ENCODE measurements at regions not wholly inside any gene's neighbourhood (a gene's known extent, or its start where the extent isn't known, plus 50 kb on each side); places are given as distances from the start of the nearest gene placed in this dataset.

DNA sequence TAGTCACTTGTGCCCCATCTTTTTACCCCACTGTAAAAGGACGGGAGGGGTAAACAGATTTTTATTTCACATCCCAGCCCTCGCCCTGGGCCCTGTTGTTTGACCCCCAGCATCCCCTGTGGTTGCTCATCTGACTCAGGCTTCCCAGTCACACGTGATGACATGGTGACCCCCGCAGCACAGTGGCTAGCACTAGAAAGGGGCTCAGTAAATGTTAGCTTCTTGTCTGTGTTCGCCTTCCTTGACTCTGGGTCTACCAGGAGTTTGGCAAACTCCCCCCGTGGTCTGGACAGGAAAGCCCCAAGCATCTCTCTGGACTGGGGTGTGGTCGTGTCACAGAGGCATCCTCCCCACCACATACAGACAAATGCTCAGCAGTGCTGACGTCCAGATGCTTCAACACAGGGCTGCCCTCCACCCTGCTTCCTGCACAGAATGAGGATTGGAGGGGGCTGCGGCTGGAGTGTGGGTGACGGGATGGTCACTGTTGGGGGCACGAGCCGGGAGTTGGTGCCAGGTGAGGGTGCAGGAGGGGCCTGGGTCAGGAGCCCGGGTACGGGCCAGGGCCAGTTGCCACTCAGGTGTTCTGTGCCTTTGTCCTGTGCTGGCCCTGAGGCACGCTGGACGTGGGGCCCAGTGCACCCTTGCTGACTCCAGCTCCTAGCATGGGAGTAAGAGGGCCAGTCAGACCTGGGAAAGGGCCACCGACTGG is 69.1 kb downstream of the METRNL start:
- TF ChIP-seq CTCF (IDR thresholded peaks at IDR 0.05) (no peak), POLR2A (IDR thresholded peaks at IDR 0.05) (no peak)
